IPS DF 4.7 (cell line): ENCODE measurements at regions not wholly inside any gene's neighbourhood (a gene's known extent, or its start where the extent isn't known, plus 50 kb on each side); places are given as distances from the start of the nearest gene placed in this dataset.
"Not testable (repeated sequence)": the region's sequence is repeated elsewhere in the genome, so short reads cannot be mapped to it uniquely, and the experiment has no call there.

Experiments
- DNase-seq: peaks from one replicate; pipeline ENCODE4 v3.0.0-alpha.2; 2013; ENCODE audit warnings: low spot score; ENCODE audit errors: extremely low read depth

- no peak for DNase-seq
Observed at GRCh38 chr13:40352802-40353562, 313.5 kb downstream of the FOXO1 start.

DNA sequence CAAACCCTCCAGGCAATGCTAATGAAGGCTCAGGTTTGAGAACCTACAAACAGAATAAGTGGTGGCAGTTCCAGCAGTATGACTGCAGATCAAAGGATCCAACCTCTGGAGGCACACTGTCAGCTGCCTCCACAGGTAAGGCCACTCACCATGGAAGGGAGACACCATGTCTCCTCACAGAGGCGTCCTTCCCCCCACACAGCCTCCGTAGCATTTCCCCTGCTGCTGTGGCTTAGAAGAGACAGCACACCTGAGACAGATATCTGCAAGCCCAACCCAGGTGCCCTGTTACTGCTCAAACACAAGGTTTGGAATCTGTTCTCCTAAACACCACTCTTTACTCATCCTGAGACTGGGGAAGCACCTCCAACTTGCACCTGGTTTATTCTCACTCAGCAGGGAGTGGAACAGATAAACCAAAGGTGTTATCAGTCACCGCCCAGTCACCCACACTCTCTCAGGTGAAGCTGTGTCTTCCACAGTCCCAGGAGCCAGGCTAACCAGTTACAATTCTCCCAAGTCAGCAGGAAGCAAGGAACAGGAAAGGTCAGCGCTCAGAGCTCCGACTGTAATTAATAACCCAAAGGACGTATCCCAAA is 311.2 kb downstream of the FOXO1 start:
- no peak for DNase-seq

DNA sequence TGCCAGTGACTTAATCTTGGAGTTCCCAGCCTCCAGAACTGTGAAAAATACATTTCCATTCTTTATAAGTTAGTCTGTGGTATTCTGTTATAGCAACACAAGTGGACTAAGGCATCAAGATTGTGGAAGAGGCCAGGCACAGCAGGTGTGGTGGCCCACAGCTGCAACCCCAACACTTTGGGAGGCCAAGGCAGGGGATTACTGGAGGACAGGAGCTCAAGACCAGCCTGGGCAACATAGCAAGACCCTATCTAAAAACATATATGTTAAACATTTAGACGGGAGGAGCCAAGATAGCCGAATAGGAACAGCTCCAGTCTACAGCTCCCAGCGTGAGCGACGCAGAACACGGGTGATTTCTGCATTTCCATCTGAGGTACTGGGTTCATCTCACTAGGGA is 310.4 kb downstream of the FOXO1 start:
- DNase-seq, result no peak

DNA sequence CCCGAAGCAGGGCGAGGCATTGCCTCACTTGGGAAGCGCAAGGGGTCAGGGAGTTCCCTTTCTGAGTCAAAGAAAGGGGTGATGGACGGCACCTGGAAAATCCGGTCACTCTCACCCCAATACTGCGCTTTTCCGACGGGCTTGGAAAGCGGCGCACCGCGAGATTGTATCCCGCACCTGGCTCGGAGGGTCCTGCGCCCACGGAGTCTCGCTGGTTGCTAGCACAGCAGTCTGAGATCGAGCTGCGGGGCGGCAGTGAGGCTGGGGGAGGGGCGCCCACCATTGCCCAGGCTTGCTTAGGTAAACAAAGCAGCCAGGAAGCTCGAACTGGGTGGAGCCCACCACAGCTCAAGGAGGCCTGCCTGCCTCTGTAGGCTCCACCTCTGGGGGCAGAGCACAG is 310.0 kb downstream of the FOXO1 start:
- not testable (repeated sequence) for DNase-seq

- no peak for DNase-seq
Observed at GRCh38 chr13:40362502-40362901, 303.9 kb downstream of the FOXO1 start.

DNA sequence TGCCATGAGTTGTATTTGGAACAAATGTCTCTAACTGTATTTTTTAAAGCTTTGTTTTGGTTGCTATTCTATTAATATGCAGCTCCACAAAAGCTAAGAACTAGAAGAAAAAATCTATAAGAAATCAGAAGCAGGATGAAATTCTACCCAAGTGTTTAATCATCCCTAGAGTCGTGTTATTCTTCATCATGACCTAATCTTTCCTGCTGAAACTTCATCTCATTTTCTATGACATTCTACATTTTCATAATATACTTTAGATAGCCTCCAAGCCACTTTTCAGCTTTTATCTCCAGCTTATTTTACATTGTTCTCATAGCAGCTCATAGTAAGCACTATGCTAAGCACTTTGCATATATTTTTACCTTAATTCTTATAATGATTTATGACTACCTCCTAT is 302.8 kb downstream of the FOXO1 start:
- no peak for DNase-seq

- no peak for DNase-seq
Observed at GRCh38 chr13:40366119-40366518, 300.3 kb downstream of the FOXO1 start.

- no peak for DNase-seq
Observed at GRCh38 chr13:40368127-40368891, 298.1 kb downstream of the FOXO1 start.

GRCh38 chr13:40370661-40371060 is 295.8 kb downstream of the FOXO1 start:
- DNase-seq, result no peak

- no peak for DNase-seq
Observed at GRCh38 chr13:40371531-40372125, 294.8 kb downstream of the FOXO1 start.

- not testable (repeated sequence) for DNase-seq
Observed at GRCh38 chr13:40373608-40374007, 292.8 kb downstream of the FOXO1 start.

GRCh38 chr13:40375489-40376171 is 290.8 kb downstream of the FOXO1 start:
- DNase-seq, result no peak

- DNase-seq, result no peak
Observed at GRCh38 chr13:40376296-40376849, 290.1 kb downstream of the FOXO1 start.

- DNase-seq, result no peak
Observed at GRCh38 chr13:40376867-40377535, 289.4 kb downstream of the FOXO1 start.

DNA sequence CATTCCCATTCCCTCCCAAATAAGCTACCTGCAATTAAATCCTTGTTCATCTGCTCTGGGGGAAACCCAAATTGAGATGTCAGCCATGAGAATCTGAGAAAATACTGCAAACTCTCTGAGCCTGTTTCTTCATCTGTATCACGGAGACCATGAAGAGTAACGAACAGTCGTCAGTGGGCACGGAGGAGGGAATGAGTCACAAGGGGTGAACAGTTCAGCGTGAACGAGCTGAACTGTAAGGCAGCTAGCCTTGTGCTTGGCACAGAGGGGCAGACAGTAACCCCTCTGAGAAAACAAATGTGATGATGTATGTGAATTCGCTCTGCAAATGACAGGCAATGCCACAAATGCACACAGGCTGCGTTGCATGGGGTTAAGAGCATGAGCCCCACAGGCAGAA is 288.7 kb downstream of the FOXO1 start:
- DNase-seq, result no peak

- DNase-seq, result no peak
Observed at GRCh38 chr13:40379196-40379595, 287.2 kb downstream of the FOXO1 start.

- DNase-seq, result no peak
Observed at GRCh38 chr13:40379794-40380578, 286.5 kb downstream of the FOXO1 start.

DNA sequence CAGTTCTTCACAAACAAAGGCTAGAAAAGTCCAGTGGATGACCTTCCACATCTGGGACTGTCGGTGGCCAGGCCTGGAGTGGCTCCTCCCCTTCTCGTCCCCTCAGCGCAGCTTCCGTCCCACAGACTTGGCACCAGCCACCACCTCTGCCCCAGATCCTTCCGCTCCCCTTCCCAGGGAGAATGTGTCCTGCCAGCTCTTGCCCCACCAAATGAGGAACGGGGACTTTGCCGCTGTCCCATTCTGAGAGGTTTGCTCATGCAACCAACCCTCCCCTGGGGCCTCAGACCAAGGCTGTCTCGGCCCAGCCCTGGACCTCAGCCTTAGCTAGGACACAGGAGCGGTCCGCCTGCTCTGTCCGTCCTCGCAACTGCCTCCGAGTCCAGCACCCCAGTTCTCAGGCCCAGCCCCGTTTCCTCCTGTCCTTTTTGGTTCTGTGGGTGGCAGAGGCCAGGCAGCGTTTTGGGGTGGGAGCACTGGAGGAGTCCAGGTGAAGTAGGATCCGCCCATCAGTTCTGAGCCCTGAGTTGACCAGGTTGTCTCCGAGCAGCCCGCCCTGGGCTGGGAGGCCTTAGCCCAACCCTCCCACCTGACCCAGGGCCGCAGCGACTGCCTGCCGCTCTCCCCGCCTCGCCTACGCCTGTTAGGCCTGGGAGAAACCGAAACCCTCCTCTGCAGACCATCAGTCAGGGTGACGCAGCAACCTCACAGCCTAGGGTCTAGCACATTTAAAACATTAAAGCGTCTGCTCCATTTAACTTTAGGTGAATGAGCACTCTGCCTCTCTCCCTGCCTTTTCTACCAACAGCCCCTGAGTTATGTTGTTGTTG is 284.3 kb downstream of the FOXO1 start:
- no peak for DNase-seq

- DNase-seq, result no peak
Observed at GRCh38 chr13:40383132-40383531, 283.3 kb downstream of the FOXO1 start.
